ELF-1 (cell line): ENCODE measurements at regions not wholly inside any gene's neighbourhood (a gene's known extent, or its start where the extent isn't known, plus 50 kb on each side); places are given as distances from the start of the nearest gene placed in this dataset.

Source experiments
- DNase-seq: peaks from one replicate; pipeline ENCODE4 v3.0.0-alpha.2; 2016; ENCODE audit warnings: low read depth, low spot score

- peak; percentile 67 for DNase-seq
Measured at GRCh38 chr12:102539651-102540553, 59.5 kb upstream of the IGF1 start.

- no peak for DNase-seq
Measured at GRCh38 chr12:102535306-102535705, 54.9 kb upstream of the IGF1 start.

GRCh38 chr12:102534899-102535298 is 54.5 kb upstream of the IGF1 start:
- DNase-seq = no peak

DNA sequence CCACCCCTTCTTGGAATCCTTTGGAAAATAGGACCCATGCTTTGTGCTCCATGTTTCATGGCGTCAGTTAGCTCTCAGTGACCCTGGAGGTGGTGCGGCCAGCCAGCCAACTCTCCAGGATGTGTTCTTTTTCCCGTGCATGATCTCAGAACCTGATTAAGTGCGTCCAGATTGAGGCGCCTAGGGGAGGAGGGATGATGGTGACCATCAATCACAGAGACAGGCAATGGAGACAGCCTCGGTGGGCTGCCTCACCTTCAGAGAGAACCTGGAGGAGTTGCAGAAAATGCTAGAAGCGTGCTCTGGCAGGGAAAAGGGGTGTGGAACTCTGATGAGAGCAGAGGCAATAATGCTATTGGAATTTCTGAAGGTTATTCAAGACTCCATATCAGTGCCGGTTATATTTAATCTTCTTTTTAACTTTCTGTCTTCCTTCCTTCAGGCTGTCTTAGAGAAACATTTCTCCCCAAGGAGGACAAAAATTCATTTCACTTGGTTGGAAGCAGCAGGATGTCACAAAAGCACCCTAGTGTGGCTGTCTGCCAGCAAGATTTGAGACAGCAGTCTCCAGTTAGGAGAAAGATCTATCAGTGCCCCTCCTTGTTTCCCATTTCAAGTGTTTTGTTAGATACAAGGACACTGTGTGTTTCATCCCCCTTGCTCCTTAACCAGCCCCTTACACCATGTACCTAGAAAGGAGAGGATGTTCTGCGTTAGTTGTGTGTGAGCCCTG is 53.3 kb upstream of the IGF1 start:
- DNase-seq = peak; percentile 20
